Breast epithelium (tissue), 3 donors: ENCODE measurements at regions not wholly inside any gene's neighbourhood (a gene's known extent, or its start where the extent isn't known, plus 50 kb on each side); places are given as distances from the start of the nearest gene placed in this dataset.

Source experiments
- POLR2A ChIP-seq: fragments of 450-650 bp; IDR thresholded peaks from one replicate; pipeline ENCODE4 v1.6.1; 2016; ENCODE audit warnings: antibody characterized with exemption, mild to moderate bottlenecking, moderate library complexity
- POLR2AphosphoS5 ChIP-seq, 3 donors: sonication (generic); formaldehyde crosslinking; IDR thresholded peaks; one replicate each; pipeline ENCODE4 v1.6.1; 2017; ENCODE audit warnings: antibody characterized with exemption in 3 of 3
- TF ChIP-seq, protein P1 (sequence below), 3 donors: fragments of 450-650 bp; IDR thresholded peaks; one replicate each; pipeline ENCODE4 v1.5.1; 2016 to 2017; ENCODE audit warnings: antibody characterized with exemption in 3 of 3, mild to moderate bottlenecking in 3 of 3, moderate library complexity in 3 of 3

DNA sequence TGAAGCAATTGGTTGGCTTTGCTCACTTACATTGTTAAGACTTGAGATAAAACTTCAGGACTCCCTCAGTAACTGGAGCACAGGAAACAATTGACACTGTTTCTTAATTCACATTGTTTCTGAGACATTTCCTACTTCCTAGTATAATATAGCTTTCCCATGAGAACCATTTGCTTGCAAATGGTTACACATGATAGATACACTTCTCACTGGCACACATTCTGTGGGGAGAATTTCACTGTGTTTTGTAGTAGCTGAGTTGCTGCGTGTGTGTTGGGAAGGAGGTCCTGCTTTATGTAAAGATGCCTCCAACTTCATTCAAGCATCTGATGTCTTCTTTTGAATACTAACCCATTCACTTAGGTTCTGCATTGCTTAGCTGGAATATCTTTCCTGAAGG lies 85.3 kb upstream of the SLC4A4 start:
- TF ChIP-seq, protein P1, sequence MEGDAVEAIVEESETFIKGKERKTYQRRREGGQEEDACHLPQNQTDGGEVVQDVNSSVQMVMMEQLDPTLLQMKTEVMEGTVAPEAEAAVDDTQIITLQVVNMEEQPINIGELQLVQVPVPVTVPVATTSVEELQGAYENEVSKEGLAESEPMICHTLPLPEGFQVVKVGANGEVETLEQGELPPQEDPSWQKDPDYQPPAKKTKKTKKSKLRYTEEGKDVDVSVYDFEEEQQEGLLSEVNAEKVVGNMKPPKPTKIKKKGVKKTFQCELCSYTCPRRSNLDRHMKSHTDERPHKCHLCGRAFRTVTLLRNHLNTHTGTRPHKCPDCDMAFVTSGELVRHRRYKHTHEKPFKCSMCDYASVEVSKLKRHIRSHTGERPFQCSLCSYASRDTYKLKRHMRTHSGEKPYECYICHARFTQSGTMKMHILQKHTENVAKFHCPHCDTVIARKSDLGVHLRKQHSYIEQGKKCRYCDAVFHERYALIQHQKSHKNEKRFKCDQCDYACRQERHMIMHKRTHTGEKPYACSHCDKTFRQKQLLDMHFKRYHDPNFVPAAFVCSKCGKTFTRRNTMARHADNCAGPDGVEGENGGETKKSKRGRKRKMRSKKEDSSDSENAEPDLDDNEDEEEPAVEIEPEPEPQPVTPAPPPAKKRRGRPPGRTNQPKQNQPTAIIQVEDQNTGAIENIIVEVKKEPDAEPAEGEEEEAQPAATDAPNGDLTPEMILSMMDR (IDR thresholded peaks at IDR 0.05) = no peak
- no peak for TF ChIP-seq POLR2AphosphoS5 (IDR thresholded peaks at IDR 0.05)
- no peak for TF ChIP-seq POLR2A
